Type B pancreatic cell (in vitro differentiated cells): ENCODE measurements at regions not wholly inside any gene's neighbourhood (a gene's known extent, or its start where the extent isn't known, plus 50 kb on each side); places are given as distances from the start of the nearest gene placed in this dataset.

ENCODE experiments used
- DNase-seq: peaks from one replicate; pipeline ENCODE4 v3.0.0; 2021; ENCODE audit warnings: mixed read lengths; ENCODE audit not compliant: unreplicated experiment; ENCODE audit errors: extremely low spot score
- H3K27ac Mint-ChIP-seq: 2 replicates; pipeline ENCODE4 v1.8.0; 2021; ENCODE audit warnings: mild to moderate bottlenecking, mixed read lengths
- H3K27me3 Mint-ChIP-seq: 2 replicates; pipeline ENCODE4 v1.8.0; 2021; ENCODE audit warnings: mixed read lengths
- H3K36me3 Mint-ChIP-seq: 2 replicates; pipeline ENCODE4 v1.8.0; 2021; ENCODE audit warnings: mixed read lengths
- H3K4me1 Mint-ChIP-seq: one replicate; pipeline ENCODE4 v1.8.0; 2021; ENCODE audit warnings: mixed read lengths; ENCODE audit not compliant: unreplicated experiment
- H3K4me3 Mint-ChIP-seq: 2 replicates; pipeline ENCODE4 v1.8.0; 2021; ENCODE audit warnings: mild to moderate bottlenecking, mixed read lengths
- H3K9me3 Mint-ChIP-seq: 2 replicates; pipeline ENCODE4 v1.8.0; 2021; ENCODE audit warnings: mixed read lengths
- TF ChIP-seq, protein P1 (sequence below): fragments of 200-600 bp; sonication (generic); conservative IDR thresholded peaks from 2 replicates; pipeline ENCODE4 v1.5.0; 2021; ENCODE audit warnings: antibody characterized with exemption, mild to moderate bottlenecking

GRCh38 chr15:68487087-68487843, 55.3 kb upstream of the ITGA11 start:
- H3K36me3 Mint-ChIP-seq: no peaks in the 10 kb centered on the region
- peaks cover 37% of the 10 kb centered on the region for H3K27me3 Mint-ChIP-seq
- TF ChIP-seq, protein P1, sequence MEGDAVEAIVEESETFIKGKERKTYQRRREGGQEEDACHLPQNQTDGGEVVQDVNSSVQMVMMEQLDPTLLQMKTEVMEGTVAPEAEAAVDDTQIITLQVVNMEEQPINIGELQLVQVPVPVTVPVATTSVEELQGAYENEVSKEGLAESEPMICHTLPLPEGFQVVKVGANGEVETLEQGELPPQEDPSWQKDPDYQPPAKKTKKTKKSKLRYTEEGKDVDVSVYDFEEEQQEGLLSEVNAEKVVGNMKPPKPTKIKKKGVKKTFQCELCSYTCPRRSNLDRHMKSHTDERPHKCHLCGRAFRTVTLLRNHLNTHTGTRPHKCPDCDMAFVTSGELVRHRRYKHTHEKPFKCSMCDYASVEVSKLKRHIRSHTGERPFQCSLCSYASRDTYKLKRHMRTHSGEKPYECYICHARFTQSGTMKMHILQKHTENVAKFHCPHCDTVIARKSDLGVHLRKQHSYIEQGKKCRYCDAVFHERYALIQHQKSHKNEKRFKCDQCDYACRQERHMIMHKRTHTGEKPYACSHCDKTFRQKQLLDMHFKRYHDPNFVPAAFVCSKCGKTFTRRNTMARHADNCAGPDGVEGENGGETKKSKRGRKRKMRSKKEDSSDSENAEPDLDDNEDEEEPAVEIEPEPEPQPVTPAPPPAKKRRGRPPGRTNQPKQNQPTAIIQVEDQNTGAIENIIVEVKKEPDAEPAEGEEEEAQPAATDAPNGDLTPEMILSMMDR: no peak
- H3K4me3 Mint-ChIP-seq: no peak overlapping the region
- no peaks in the 10 kb centered on the region for H3K9me3 Mint-ChIP-seq
- peaks cover 20% of the 10 kb centered on the region for H3K4me1 Mint-ChIP-seq
- no peak overlapping the region for H3K27ac Mint-ChIP-seq
- DNase-seq: no peak

- H3K36me3 Mint-ChIP-seq: no peaks in the 10 kb centered on the region
- TF ChIP-seq, protein P1: no peak
- H3K4me1 Mint-ChIP-seq: peaks cover 20% of the 10 kb centered on the region
- DNase-seq: no peak
- H3K27me3 Mint-ChIP-seq: peaks cover 38% of the 10 kb centered on the region
- no peak overlapping the region for H3K27ac Mint-ChIP-seq
- no peak overlapping the region for H3K4me3 Mint-ChIP-seq
- no peaks in the 10 kb centered on the region for H3K9me3 Mint-ChIP-seq
Observed at GRCh38 chr15:68488290-68488689, 56.3 kb upstream of the ITGA11 start.

DNA sequence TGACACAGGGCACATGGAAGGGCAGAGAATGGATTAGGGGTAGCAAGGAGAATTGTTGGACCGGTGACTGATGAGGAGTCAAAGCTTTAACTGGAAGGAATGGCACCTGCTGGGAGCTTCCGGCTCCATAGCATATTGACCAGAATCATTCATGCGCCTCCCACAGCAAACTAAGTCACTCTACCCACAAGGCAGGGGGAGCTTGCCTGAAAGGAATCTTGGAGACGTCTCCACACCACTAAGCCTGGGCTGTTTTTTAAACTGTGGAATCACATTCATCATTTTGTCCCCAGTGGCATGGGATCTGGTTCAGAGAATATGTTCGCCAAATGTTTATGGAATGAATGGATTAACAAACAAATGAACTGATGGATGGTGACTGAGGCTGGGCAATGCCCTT, 57.0 kb upstream of the ITGA11 start:
- H3K27ac Mint-ChIP-seq: no peak overlapping the region
- TF ChIP-seq, protein P1: no peak
- H3K4me3 Mint-ChIP-seq: no peak overlapping the region
- H3K27me3 Mint-ChIP-seq: peaks cover 35% of the 10 kb centered on the region
- DNase-seq: no peak
- peaks cover 20% of the 10 kb centered on the region for H3K4me1 Mint-ChIP-seq
- H3K9me3 Mint-ChIP-seq: no peaks in the 10 kb centered on the region
- H3K36me3 Mint-ChIP-seq: no peaks in the 10 kb centered on the region

- H3K27me3 Mint-ChIP-seq: peaks cover 37% of the 10 kb centered on the region
- no peaks in the 10 kb centered on the region for H3K9me3 Mint-ChIP-seq
- H3K27ac Mint-ChIP-seq: no peak overlapping the region
- H3K4me1 Mint-ChIP-seq: peaks cover 16% of the 10 kb centered on the region
- H3K4me3 Mint-ChIP-seq: no peak overlapping the region
- TF ChIP-seq, protein P1: no peak
- no peaks in the 10 kb centered on the region for H3K36me3 Mint-ChIP-seq
- DNase-seq: no peak
Observed at GRCh38 chr15:68489421-68489820, 57.5 kb upstream of the ITGA11 start.

DNA sequence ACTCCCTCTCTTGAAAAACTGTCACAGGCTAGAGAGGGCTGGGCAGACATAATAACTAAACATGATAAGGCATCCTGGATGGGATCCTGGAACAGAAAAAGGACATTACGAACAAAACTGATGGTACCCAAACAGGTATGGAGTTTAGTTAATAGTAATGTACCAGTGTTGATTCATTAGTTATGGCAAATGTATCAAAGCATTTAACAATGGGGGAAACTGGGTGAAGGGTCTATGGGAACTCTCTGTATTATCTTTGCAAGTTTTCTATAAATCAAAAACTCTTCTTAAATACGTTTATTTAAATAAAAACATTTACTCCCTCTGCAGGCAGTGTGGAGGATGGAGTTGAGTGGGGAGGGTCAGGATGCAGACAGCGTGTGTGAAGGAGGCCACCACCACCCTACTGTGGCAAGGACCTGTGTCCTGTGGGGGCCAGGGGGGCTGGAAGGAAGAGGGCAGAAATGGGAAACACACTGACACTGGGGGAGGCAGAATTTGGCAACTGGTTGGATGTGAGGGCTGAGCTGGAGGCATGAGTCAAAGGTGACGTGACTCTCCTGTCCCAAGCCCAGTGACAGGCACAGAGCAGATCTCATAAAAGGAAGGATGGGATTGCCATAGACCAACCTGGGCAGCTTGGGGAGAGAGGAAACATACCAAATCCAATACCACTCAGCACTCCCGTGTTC, 59.6 kb upstream of the ITGA11 start:
- no peak overlapping the region for H3K4me3 Mint-ChIP-seq
- TF ChIP-seq, protein P1: no peak

More for the DNA sequence above, 59.6 kb upstream of the ITGA11 start:
- Mint-ChIP-seq H3K4me1 (peaks cover 4% of the 10 kb centered on the region), H3K27ac (no peak overlapping the region), H3K9me3 (no peaks in the 10 kb centered on the region), H3K27me3 (peaks cover 25% of the 10 kb centered on the region), H3K36me3 (no peaks in the 10 kb centered on the region)
- DNase-seq: peak; percentile 40
